ENCODE measurements at regions not wholly inside any gene's neighbourhood (a gene's known extent, or its start where the extent isn't known, plus 50 kb on each side); places are given as distances from the start of the nearest gene placed in this dataset.

DNA sequence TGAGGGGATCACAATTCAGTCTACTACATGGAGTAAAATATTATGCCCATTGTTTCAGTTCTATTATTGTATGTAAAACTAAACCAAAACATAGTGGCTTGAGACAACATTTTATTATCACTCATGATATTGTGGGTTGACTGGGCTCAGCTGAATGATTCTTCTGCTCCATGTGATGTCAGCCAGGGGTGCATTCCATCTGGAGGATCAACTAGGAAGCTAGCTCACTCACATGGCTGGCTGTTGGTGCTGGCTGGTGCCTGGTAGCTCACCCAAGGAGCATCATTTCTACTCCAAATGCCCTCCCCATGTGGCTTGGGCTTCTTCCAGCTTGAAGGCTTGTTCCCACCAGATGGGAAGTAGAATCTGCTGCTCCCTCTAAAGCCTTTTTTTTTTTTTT, 51.8 kb upstream of the CLRN1 start:
- TF ChIP-seq CTCF (IDR thresholded peaks at IDR 0.05; ENCODE audit: insufficient read depth, low read depth, low read length, missing control alignments): no peak
- DNase-seq (ENCODE audit: low read depth): no peak
- no peak overlapping the region for H3K4me3 ChIP-seq (ENCODE audit: low read depth, low read length)

DNA sequence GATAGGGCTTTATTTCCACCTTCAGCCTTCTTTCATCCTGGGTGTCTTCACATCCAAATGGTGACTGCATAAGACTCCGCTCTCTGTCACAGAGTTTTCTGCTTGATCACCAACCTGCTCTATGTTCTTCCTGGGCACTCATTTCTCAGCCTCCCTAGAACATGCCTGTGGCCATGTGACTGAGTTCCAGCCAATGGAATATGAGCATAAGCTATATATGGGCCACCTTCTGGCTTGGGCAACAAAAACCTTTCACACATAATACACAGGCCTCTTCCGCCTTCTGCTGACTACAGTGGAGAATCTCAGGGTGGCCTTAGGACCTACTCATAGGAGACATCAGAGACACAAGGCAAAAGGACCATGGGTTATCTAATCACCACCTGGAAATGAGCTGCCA, 51.2 kb upstream of the MED12L start:
- DNase-seq (ENCODE audit: low read depth): peak; percentile 31
- TF ChIP-seq CTCF (IDR thresholded peaks at IDR 0.05; ENCODE audit: insufficient read depth, low read depth, low read length, missing control alignments): no peak
- H3K4me3 ChIP-seq (ENCODE audit: low read depth, low read length): no peak overlapping the region

GRCh38 chr3:151035072-151035471, 50.4 kb upstream of the MED12L start:
- TF ChIP-seq CTCF (IDR thresholded peaks at IDR 0.05; ENCODE audit: insufficient read depth, low read depth, low read length, missing control alignments): no peak
- H3K4me3 ChIP-seq (ENCODE audit: low read depth, low read length): no peak overlapping the region

More at GRCh38 chr3:151035072-151035471, 50.4 kb upstream of the MED12L start:
- DNase-seq (ENCODE audit: low read depth): no peak
